ENCODE measurements at regions not wholly inside any gene's neighbourhood (a gene's known extent, or its start where the extent isn't known, plus 50 kb on each side); places are given as distances from the start of the nearest gene placed in this dataset.
"Not testable (repeated sequence)": the region's sequence is repeated elsewhere in the genome, so short reads cannot be mapped to it uniquely, and the experiment has no call there.

DNA sequence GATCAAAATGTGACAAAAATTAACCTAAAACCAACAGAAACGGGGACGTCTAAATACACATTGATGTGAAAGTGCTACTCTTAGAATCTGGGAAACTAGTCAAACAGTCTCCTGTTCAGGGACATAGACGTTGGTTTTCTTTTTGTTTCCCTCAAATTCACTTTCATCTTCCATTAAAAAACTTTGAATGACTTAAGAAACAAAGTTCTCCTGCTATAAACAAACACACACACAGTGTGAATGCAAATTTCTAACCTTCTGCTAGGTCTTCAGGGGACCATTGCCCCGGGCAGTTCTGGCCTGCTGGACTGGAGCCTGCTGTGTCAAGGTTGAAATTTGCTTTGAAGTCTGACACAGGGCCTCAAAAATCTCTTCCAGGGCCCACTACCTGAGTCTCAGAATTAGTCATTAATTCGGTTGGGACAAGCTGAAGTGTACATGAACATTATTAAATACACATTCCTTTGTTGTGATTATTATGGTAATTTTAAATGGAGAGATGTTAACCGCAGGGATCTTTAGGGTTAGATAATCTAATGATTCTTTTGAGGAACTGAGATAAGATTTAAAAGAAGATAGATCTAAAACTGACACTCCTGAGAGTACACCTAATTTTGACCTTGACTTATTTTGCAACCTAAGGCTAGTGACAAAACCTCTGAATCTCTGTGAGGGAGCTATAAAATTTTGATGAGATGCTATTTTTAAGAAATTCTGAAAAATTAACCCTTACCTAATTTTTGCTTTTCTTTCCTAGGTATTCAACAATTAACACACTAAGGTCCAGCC, 1260.4 kb downstream of the ROBO1 start:
- Histone ChIP-seq H3K27ac (no peak overlapping the region), H3K9me3 (ENCODE audit: severe bottlenecking) (no peaks in the 10 kb centered on the region), H3K4me3 (ENCODE audit: low read depth, low read length) (no peak overlapping the region), H3K36me3 (no peaks in the 10 kb centered on the region), H3K27me3 (ENCODE audit: insufficient read depth, low read depth, severe bottlenecking) (no peaks in the 10 kb centered on the region)
- DNase-seq, result no peak
- no peak for TF ChIP-seq CTCF (IDR thresholded peaks at IDR 0.05; ENCODE audit: low read depth, low read length)

DNA sequence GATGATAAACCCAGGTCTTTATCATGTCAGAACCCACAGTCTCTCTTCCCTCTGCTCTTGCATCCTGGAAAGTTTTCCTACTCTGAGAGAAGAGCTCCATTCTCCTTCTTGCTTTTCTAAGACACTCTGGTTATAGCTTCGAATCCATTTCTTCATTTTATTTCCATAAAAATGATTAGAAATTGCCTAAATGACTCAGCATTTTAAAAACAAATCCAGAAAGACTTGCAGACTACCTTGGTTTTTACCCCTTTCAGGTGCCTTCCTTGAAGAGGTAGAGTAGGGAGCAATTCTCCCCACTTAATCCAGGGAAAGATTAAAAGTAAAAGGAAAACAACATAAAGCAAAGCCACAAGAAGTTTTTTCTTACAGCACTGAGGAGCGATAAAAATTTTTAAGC, 1256.0 kb downstream of the ROBO1 start:
- Histone ChIP-seq H3K27me3 (ENCODE audit: insufficient read depth, low read depth, severe bottlenecking) (no peaks in the 10 kb centered on the region), H3K9me3 (ENCODE audit: severe bottlenecking) (no peaks in the 10 kb centered on the region), H3K27ac (no peak overlapping the region), H3K4me3 (ENCODE audit: low read depth, low read length) (no peak overlapping the region), H3K36me3 (no peaks in the 10 kb centered on the region)
- TF ChIP-seq CTCF (IDR thresholded peaks at IDR 0.05; ENCODE audit: low read depth, low read length), result no peak
- DNase-seq, result no peak

DNA sequence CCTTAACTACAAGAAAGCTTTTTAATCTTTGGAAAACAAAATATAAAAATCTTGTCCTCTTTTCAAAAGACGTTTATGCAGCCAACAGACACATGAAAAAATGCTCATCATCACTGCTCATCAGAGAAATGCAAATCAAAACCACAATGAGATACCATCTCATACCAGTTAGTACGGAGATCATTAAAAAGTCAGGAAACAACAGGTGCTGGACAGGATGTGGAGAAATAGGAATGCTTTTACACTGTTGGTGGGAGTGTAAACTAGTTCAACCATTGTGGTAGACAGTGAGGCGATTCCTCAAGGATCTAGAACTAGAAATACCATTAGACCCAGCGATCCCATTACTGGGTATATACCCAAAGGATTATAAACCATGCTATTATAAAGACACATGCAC, 1255.0 kb downstream of the ROBO1 start:
- not testable (repeated sequence) for H3K36me3 ChIP-seq; H3K27me3 ChIP-seq (ENCODE audit: insufficient read depth, low read depth, severe bottlenecking); H3K27ac ChIP-seq; H3K4me3 ChIP-seq (ENCODE audit: low read depth, low read length); DNase-seq; H3K9me3 ChIP-seq (ENCODE audit: severe bottlenecking)

DNA sequence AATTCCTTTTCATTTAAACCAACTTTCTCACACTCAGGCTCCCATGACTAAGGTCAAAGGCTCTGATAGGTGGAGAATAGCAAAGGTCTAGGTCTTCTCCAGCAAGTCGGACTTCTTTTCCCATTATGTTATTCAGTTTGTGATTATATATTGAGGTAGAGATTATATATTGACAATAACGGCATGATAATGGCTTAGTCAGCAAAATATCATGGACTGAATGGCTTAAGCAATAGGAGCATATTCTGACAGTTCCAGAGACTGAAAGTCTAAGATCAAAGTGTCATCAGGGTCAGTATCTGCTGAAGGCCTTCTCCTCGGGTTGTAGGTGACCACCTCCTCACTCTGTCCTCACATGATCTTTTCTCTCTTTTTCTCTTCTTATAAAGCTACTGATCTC, 1251.4 kb downstream of the ROBO1 start:
- Histone ChIP-seq H3K4me3 (ENCODE audit: low read depth, low read length) (no peak overlapping the region), H3K27me3 (ENCODE audit: insufficient read depth, low read depth, severe bottlenecking) (no peaks in the 10 kb centered on the region), H3K9me3 (ENCODE audit: severe bottlenecking) (no peaks in the 10 kb centered on the region), H3K36me3 (no peaks in the 10 kb centered on the region), H3K27ac (no peak overlapping the region)
- DNase-seq, result no peak
- no peak for TF ChIP-seq CTCF (IDR thresholded peaks at IDR 0.05; ENCODE audit: low read depth, low read length)

DNA sequence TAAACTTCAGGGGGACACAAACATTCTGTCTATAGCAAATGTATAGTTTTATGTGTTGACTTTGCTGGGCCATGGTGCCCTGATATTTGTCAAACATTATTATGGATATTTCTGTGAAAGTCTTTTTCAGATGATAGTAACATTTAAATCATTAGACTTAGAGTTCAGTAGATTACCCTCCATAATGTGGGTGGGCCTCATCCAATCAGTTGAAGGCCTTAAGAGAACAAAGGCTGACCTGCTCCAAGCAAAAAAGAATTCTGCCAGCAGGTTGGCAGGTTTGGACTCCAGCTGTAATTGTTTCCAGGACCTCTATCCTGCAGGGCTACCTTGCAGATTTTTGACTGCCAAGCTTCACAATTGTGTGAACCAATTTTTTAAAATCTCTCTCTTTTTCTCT, 1250.9 kb downstream of the ROBO1 start:
- H3K27me3 ChIP-seq (ENCODE audit: insufficient read depth, low read depth, severe bottlenecking), result no peaks in the 10 kb centered on the region
- H3K9me3 ChIP-seq (ENCODE audit: severe bottlenecking), result no peaks in the 10 kb centered on the region
- no peak for DNase-seq
- no peak overlapping the region for H3K4me3 ChIP-seq (ENCODE audit: low read depth, low read length)
- H3K36me3 ChIP-seq, result no peaks in the 10 kb centered on the region
- no peak for TF ChIP-seq CTCF (IDR thresholded peaks at IDR 0.05; ENCODE audit: low read depth, low read length)
- H3K27ac ChIP-seq, result no peak overlapping the region

GRCh38 chr3:78517965-78518364, 1249.8 kb downstream of the ROBO1 start:
- Histone ChIP-seq H3K4me3 (ENCODE audit: low read depth, low read length) (no peak overlapping the region), H3K9me3 (ENCODE audit: severe bottlenecking) (no peaks in the 10 kb centered on the region), H3K27ac (no peak overlapping the region), H3K36me3 (no peaks in the 10 kb centered on the region), H3K27me3 (ENCODE audit: insufficient read depth, low read depth, severe bottlenecking) (no peaks in the 10 kb centered on the region)
- no peak for DNase-seq
- TF ChIP-seq CTCF (IDR thresholded peaks at IDR 0.05; ENCODE audit: low read depth, low read length), result no peak
